Adrenal gland (tissue), 5 donors: ENCODE measurements at regions not wholly inside any gene's neighbourhood (a gene's known extent, or its start where the extent isn't known, plus 50 kb on each side); places are given as distances from the start of the nearest gene placed in this dataset.

Experiments
- CTCF ChIP-seq, 6 experiments: fragments of 450-650 bp in 4 of 6; fragments of 200-600 bp in 2 of 6; sonication (generic) in 1 of 6; IDR thresholded peaks; 1 replicate in 5 of 6; 2 replicates in 1 of 6; pipeline versions ENCODE4 v1.5.1 to v1.8.0; 2016 to 2021; ENCODE audit warnings: antibody characterized with exemption in 6 of 6, mild to moderate bottlenecking in 2 of 6, moderate library complexity in 1 of 6
- POLR2A ChIP-seq, 2 donors: fragments of 450-650 bp; IDR thresholded peaks; one replicate each; pipeline ENCODE4 v1.6.1; 2017; ENCODE audit warnings: antibody characterized with exemption in 2 of 2, mild to moderate bottlenecking in 2 of 2, moderate library complexity in 1 of 2
- donor health status: DM: no; HTN: no; CAD: no.

DNA sequence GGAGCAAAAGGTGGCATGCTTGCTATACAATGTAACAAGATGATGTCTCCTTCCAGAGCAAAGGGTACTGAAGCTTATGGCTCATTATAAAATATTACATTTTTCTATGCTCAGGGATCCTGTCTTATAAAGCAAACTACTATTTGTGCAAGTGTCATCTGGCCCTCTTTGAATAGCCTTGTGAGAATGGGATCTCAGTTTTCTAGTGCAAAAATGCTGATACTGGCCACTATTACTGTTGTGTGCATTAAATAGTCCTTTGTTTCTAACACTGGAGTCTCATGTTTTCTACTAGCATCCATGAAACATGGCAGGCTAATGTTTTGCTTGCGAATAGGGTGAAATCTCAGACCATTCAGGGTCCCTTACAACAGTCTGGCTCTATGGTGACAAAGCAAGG, 823.0 kb downstream of the REEP3 start:
- TF ChIP-seq CTCF (IDR thresholded peaks at IDR 0.05) = no peak
- no peak for TF ChIP-seq POLR2A (IDR thresholded peaks at IDR 0.05)
